BJ (cell line): ENCODE measurements at regions not wholly inside any gene's neighbourhood (a gene's known extent, or its start where the extent isn't known, plus 50 kb on each side); places are given as distances from the start of the nearest gene placed in this dataset.

Source experiments
- CTCF ChIA-PET: fragments of 350-600 bp; formaldehyde crosslinking; extraction: SDS; loops from one replicate; lab custom pipeline; 2021; ENCODE audit warnings: antibody characterized with exemption, inconsistent platforms; lab: Yijun Ruan, JAX
- POLR2A ChIA-PET: fragments of 300-600 bp; sonication (Branson Sonifier 250); formaldehyde crosslinking; extraction: SDS; loops from one replicate; lab custom pipeline; 2021; ENCODE audit warnings: antibody characterized with exemption; lab: Charles Lee
- DNase-seq: peaks from one replicate; pipeline ENCODE4 v3.0.0-alpha.2; 2011; ENCODE audit warnings: low read depth
- H3K27me3 ChIP-seq: 2 replicates; pipeline ENCODE4 v1.6.0; 2011; ENCODE audit warnings: low read length; ENCODE audit not compliant: control insufficient read depth, insufficient read depth
- H3K36me3 ChIP-seq: 2 replicates; pipeline ENCODE4 v1.5.1; 2011; ENCODE audit warnings: low read length; ENCODE audit not compliant: control insufficient read depth, insufficient read depth
- H3K4me3 ChIP-seq: 2 replicates; pipeline ENCODE4 v1.5.1; 2011; ENCODE audit warnings: low read depth, mild to moderate bottlenecking, control low read depth, low read length
- TF ChIP-seq, protein P1 (sequence below): IDR thresholded peaks from 2 replicates; pipeline ENCODE4 v1.5.1; 2011; ENCODE audit warnings: low read depth, mild to moderate bottlenecking, control low read depth, inconsistent platforms, low read length, moderate library complexity; ENCODE audit not compliant: insufficient read depth

DNA sequence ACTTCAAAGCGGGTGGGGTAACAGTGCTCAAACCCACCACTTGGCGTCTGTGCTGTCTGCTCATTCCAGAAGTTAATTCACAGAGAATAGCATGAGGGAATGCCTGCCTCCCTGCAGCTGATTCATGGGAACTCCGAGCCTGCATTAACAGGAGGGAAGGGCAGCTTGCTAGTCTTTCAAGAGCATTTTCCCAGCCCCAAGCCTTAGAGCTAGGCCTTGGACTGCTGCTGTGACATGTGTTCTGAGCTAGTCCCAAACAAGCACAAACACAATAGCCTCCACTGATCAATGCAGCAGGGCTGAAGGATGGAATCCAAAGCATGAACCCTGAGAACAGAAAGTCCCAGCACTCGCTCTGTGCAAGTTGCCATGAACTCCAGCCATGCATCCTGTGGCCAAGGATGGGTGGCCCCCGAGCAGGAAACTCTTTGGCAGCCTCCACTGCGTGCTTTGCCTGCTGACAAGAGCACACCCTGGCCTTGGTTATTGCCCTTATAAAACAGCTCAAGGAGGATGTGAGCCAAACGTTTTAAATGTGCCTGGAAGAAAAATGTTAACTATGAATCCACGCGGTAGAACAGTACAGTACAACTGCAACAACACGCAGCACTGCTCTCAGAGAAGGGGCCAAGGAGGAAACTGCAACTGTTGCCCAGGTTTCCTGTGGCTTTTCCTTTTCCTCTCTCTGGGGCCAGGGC is 653.1 kb upstream of the KLF4 start:
- TF ChIP-seq, protein P1, sequence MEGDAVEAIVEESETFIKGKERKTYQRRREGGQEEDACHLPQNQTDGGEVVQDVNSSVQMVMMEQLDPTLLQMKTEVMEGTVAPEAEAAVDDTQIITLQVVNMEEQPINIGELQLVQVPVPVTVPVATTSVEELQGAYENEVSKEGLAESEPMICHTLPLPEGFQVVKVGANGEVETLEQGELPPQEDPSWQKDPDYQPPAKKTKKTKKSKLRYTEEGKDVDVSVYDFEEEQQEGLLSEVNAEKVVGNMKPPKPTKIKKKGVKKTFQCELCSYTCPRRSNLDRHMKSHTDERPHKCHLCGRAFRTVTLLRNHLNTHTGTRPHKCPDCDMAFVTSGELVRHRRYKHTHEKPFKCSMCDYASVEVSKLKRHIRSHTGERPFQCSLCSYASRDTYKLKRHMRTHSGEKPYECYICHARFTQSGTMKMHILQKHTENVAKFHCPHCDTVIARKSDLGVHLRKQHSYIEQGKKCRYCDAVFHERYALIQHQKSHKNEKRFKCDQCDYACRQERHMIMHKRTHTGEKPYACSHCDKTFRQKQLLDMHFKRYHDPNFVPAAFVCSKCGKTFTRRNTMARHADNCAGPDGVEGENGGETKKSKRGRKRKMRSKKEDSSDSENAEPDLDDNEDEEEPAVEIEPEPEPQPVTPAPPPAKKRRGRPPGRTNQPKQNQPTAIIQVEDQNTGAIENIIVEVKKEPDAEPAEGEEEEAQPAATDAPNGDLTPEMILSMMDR = peak; percentile 24
- Histone ChIP-seq H3K27me3 (no peaks in the 10 kb centered on the region), H3K4me3 (no peak overlapping the region), H3K36me3 (no peaks in the 10 kb centered on the region)
- peak; percentile 93 for DNase-seq
- ChIA-PET POLR2A (interaction anchor here (0.5 to 0.6 kb wide), 2 partner anchors 405 to 533 kb away, joined by 3 to 7 read pairs; no protein-coding TSS in a partner anchor), CTCF (interaction anchor here (0.6 to 1.0 kb wide), 5 partner anchors 11 to 656 kb away, joined by 3 to 4 read pairs (median 3); no protein-coding TSS in a partner anchor)

DNA sequence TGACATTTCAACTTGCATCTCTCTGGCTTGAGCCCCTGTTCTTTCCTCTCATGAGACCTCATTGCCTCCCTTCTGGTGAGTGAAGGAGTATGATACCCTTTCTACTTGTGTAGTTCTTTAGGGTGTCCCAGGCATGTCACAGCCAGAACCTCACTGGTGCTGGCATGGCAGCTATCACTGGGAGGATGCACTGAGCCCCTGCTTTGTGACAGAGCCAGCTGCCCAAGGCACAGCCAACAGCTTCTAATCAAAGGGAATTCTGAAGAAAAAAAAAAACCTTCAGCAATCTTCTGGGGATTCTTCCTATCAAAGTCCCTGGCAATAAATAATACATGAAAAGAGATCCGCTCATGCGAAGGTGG is 652.6 kb upstream of the KLF4 start:
- ChIA-PET CTCF (interaction anchor here (0.7 kb wide), 1 partner anchor 655 kb away, joined by 4 read pairs; no protein-coding TSS in a partner anchor), POLR2A (interaction anchor here (0.6 kb wide), 1 partner anchor 14 kb away, joined by 5 read pairs; no protein-coding TSS in a partner anchor)
- H3K36me3 ChIP-seq = no peaks in the 10 kb centered on the region
- no peak for DNase-seq
- H3K4me3 ChIP-seq = no peak overlapping the region
- TF ChIP-seq, protein P1 = 0 out of 2 replicates have a peak, but pooled peaks have one; percentile 23
- H3K27me3 ChIP-seq = no peaks in the 10 kb centered on the region

DNA sequence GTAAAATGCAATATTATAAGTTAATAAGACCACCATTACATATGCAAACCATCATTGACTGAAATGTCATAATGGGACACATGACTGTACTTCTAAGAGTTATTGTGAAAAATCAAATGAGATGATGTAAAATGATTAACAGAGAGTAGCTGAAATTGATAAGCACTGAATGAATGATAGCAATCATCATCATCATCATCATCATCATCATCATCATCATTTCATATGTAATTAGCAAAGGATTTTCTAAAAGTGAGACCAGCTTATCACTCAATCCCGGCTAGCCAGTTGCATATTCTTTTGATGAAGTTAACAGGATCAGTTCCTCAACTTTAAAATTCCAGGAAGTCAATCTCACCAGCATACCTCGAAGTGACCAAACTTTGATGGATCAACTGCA is 650.3 kb upstream of the KLF4 start:
- Histone ChIP-seq H3K4me3 (no peak overlapping the region), H3K27me3 (no peaks in the 10 kb centered on the region), H3K36me3 (no peaks in the 10 kb centered on the region)
- ChIA-PET POLR2A (no interaction called here), CTCF (no interaction called here)
- DNase-seq = no peak
- TF ChIP-seq, protein P1 = no peak

DNA sequence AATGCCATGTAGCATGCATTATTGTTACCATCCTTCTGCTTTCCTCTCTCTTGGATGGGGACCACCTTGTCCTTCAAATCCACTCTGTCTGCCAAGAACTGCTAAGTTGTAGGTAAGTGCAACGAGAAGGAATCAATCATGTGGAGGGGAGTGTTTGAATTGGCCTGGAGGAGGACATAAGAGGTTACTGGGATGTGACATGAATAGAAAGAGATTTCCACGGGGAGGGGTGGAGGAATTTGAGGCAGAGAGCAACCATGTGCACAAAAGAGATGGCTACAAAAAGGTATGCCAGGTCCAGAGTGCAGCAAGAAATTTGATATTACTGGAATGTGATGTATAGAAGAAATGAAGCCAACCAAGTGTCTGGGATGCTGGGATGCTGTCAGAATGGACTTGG is 648.9 kb upstream of the KLF4 start:
- no peak overlapping the region for H3K4me3 ChIP-seq
- CTCF ChIA-PET = interaction anchor here (0.5 kb wide), 1 partner anchor 643 kb away, joined by 3 read pairs; no protein-coding TSS in a partner anchor
- H3K36me3 ChIP-seq = no peaks in the 10 kb centered on the region
- POLR2A ChIA-PET = no interaction called here
- no peaks in the 10 kb centered on the region for H3K27me3 ChIP-seq
- TF ChIP-seq, protein P1 = no peak
- DNase-seq = no peak

DNA sequence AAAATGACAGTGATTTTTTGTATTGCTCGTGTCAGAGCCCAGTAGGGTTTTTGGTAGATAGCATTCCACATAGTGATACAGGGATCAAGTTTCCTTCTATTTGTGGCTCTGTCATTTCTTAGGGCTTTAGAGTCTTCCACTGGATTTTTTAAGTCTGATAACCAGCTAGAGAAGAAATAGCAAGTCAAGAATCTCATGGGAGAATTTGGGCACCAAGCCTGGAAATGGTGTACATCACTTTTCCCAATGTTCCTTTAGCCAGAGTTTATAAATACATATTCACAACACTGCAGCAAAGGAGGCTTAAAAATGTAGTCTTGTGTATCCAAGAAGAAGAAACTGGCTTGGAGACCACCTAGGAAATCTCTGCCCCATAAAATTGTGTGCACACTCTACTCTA is 647.1 kb upstream of the KLF4 start:
- Histone ChIP-seq H3K27me3 (no peaks in the 10 kb centered on the region), H3K4me3 (no peak overlapping the region), H3K36me3 (no peaks in the 10 kb centered on the region)
- POLR2A ChIA-PET = no interaction called here
- no peak for DNase-seq
- TF ChIP-seq, protein P1 = no peak
- CTCF ChIA-PET = interaction anchor here (1.2 kb wide), 1 partner anchor 429 kb away, joined by 3 read pairs; no protein-coding TSS in a partner anchor
